Activated CD8-positive, alpha-beta T cell treated with anti-CD3 and anti-CD28 coated beads for 36 hours (primary cell): ENCODE measurements at regions not wholly inside any gene's neighbourhood (a gene's known extent, or its start where the extent isn't known, plus 50 kb on each side); places are given as distances from the start of the nearest gene placed in this dataset.

Source experiments
- ATAC-seq: fragments of 200-7000 bp; cut with Tn5 transposase; one replicate; pipeline ENCODE4 v1.10.0; 2021; ENCODE audit warnings: mild to moderate bottlenecking, moderate library complexity
- CTCF ChIA-PET: fragments of 350-600 bp; sonication (Branson Sonifier 250); formaldehyde crosslinking; loops from one replicate; lab custom pipeline; 2021; ENCODE audit warnings: antibody characterized with exemption; lab: Charles Lee
- POLR2A ChIA-PET: fragments of 350-600 bp; sonication (Branson Sonifier 250); formaldehyde crosslinking; loops from one replicate; lab custom pipeline; 2021; ENCODE audit warnings: antibody characterized with exemption; lab: Charles Lee
- DNase-seq: peaks from one replicate; pipeline ENCODE4 v3.0.0-alpha.2; 2020
- H3K27ac Mint-ChIP-seq: one replicate; pipeline ENCODE4 v1.8.0; 2021; ENCODE audit warnings: mild to moderate bottlenecking, mixed read lengths
- H3K27me3 Mint-ChIP-seq: one replicate; pipeline ENCODE4 v1.8.0; 2021; ENCODE audit warnings: mixed read lengths
- H3K36me3 Mint-ChIP-seq: one replicate; pipeline ENCODE4 v1.8.0; 2021; ENCODE audit warnings: low read depth, mixed read lengths
- H3K4me1 Mint-ChIP-seq: one replicate; pipeline ENCODE4 v1.8.0; 2021; ENCODE audit warnings: low read depth, mixed read lengths
- H3K4me3 Mint-ChIP-seq: one replicate; pipeline ENCODE4 v1.8.0; 2021; ENCODE audit warnings: mild to moderate bottlenecking, moderate library complexity, mixed read lengths
- H3K9me3 Mint-ChIP-seq: one replicate; pipeline ENCODE4 v1.8.0; 2021; ENCODE audit warnings: mixed read lengths
- CTCF ChIP-seq: fragments of 200-600 bp; IDR thresholded peaks from one replicate; pipeline ENCODE4 v1.8.0; 2022; ENCODE audit warnings: antibody characterized with exemption, mild to moderate bottlenecking
- intact Hi-C: fragments of 100-400 bp; cut with micrococcal nuclease; formaldehyde crosslinking; loops from one replicate; pipeline ENCODE4 v1.10.0; 2022

DNA sequence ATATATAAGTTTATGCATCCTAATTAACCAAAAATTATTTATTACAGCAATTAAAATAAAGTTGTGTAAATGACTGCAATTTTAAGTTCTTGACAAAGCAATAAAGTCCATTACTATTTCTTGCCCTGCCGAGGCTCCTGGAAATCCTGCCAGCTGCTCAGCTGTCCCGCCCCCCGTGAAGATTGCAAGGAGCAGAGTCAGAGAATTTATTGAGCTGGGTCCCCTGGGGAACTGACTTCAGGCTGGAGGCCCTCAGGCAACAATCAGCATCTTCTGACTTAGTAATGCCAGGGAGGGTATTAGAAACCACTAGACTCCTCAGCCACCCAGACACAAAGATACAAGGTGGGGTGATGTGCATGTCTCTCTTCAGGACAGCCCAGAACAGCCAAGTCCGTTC is 92.3 kb downstream of the EDN3 start:
- Mint-ChIP-seq H3K4me3 (no peak overlapping the region), H3K27ac (no peak overlapping the region), H3K4me1 (no peaks in the 10 kb centered on the region), H3K27me3 (no peaks in the 10 kb centered on the region), H3K9me3 (no peaks in the 10 kb centered on the region), H3K36me3 (no peaks in the 10 kb centered on the region)
- intact Hi-C loops: no loop called here
- CTCF ChIA-PET: no interaction called here
- DNase-seq (no peak), ATAC-seq (no peak)
- TF ChIP-seq CTCF: no peak
- POLR2A ChIA-PET: no interaction called here

DNA sequence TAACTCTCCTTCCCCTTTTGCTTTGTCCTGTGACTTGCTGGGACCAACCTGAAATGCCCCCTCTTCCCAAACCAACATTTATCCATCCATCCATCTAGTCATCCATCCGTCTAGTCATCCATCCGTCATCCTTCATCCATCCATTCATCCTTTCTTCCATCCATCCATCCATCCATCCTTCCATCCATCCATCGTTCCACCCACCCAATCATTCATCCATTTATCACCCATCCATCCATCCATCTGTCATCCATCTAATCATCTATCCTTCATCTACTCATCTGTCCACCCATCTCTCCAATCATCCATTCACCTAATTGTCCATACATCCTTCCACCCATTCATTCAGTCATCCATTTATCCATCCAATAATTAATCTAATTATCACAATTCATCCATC is 92.7 kb downstream of the EDN3 start:
- no peak for TF ChIP-seq CTCF
- Mint-ChIP-seq H3K4me3 (no peak overlapping the region), H3K36me3 (no peaks in the 10 kb centered on the region), H3K27me3 (no peaks in the 10 kb centered on the region), H3K4me1 (no peaks in the 10 kb centered on the region), H3K27ac (no peak overlapping the region), H3K9me3 (no peaks in the 10 kb centered on the region)
- ATAC-seq: no peak
- POLR2A ChIA-PET: no interaction called here
- CTCF ChIA-PET: no interaction called here
- no peak for DNase-seq
- intact Hi-C loops: no loop called here

DNA sequence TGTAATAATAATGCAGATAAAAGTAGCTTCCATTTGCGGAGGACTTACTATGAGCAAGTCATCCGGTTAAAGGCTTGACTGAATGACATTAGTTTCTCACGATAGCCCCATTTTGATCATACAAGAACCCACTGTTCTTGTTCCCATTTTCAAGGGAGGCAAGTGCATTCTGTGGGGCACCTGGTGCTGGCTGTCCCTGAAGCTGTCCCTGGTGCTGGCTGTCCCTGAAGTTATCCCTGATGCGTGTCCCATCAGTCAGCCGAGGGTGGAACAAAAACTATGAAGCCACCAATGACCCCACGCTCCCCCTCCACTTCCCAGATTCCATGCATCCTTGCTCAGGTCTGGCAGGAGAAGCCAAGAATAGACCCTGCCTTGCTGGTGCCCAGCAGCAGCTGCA is 95.3 kb downstream of the EDN3 start:
- H3K36me3 Mint-ChIP-seq: no peaks in the 10 kb centered on the region
- no peak for TF ChIP-seq CTCF
- no peaks in the 10 kb centered on the region for H3K27me3 Mint-ChIP-seq
- no peak overlapping the region for H3K4me3 Mint-ChIP-seq
- ChIA-PET CTCF (interaction anchor here (1.2 kb wide), 2 partner anchors 9 to 60 kb away, joined by 3 to 4 read pairs; no protein-coding TSS in a partner anchor), POLR2A (interaction anchor here (0.5 to 0.8 kb wide), 3 partner anchors 10 to 1364 kb away, joined by 3 read pairs; no protein-coding TSS in a partner anchor)
- H3K9me3 Mint-ChIP-seq: no peaks in the 10 kb centered on the region
- intact Hi-C loops: no loop called here
- DNase-seq: no peak
- H3K27ac Mint-ChIP-seq: no peak overlapping the region
- no peaks in the 10 kb centered on the region for H3K4me1 Mint-ChIP-seq
- ATAC-seq: no peak

- intact Hi-C loops: no loop called here
Measured at GRCh38 chr20:59398537-59399205, 98.3 kb downstream of the EDN3 start.

More at GRCh38 chr20:59398537-59399205, 98.3 kb downstream of the EDN3 start:
- CTCF ChIA-PET: no interaction called here
- Mint-ChIP-seq H3K27me3 (no peaks in the 10 kb centered on the region), H3K9me3 (no peaks in the 10 kb centered on the region), H3K4me1 (peaks cover 2% of the 10 kb centered on the region), H3K36me3 (no peaks in the 10 kb centered on the region), H3K4me3 (no peak overlapping the region), H3K27ac (no peak overlapping the region)
- TF ChIP-seq CTCF: no peak
- ATAC-seq (peak; percentile 29), DNase-seq (peak; percentile 66)
- POLR2A ChIA-PET: no interaction called here
